ENCODE measurements at regions not wholly inside any gene's neighbourhood (a gene's known extent, or its start where the extent isn't known, plus 50 kb on each side); places are given as distances from the start of the nearest gene placed in this dataset.

DNA sequence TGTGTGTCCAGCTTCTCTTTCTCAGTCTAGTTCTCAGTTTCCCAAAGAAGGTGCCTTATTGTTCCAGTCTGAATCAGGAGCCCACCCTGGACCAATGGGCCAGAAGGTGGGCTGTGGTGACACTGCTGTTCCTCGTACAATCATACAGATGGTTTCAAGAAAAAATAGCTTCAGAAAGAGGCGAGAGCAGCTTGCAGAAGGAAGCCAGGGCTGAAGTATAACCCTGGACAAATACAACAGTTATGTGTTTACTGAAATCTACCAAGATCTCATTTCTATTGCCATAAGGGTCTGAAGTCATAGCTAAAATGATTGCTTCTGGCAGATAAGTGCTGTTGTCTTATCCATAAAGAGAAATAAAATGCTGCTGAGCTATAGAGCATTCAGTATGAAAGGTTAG is 75.4 kb downstream of the PFDN4 start:
- TF ChIP-seq, protein P1, sequence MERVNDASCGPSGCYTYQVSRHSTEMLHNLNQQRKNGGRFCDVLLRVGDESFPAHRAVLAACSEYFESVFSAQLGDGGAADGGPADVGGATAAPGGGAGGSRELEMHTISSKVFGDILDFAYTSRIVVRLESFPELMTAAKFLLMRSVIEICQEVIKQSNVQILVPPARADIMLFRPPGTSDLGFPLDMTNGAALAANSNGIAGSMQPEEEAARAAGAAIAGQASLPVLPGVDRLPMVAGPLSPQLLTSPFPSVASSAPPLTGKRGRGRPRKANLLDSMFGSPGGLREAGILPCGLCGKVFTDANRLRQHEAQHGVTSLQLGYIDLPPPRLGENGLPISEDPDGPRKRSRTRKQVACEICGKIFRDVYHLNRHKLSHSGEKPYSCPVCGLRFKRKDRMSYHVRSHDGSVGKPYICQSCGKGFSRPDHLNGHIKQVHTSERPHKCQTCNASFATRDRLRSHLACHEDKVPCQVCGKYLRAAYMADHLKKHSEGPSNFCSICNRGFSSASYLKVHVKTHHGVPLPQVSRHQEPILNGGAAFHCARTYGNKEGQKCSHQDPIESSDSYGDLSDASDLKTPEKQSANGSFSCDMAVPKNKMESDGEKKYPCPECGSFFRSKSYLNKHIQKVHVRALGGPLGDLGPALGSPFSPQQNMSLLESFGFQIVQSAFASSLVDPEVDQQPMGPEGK (CRISPR knock-in tag; IDR thresholded peaks at IDR 0.05; ENCODE audit: borderline replicate concordance) = no peak
- no peak for TF ChIP-seq ZFP3 (CRISPR knock-in tag; IDR thresholded peaks at IDR 0.05)
- TF ChIP-seq, protein P2, sequence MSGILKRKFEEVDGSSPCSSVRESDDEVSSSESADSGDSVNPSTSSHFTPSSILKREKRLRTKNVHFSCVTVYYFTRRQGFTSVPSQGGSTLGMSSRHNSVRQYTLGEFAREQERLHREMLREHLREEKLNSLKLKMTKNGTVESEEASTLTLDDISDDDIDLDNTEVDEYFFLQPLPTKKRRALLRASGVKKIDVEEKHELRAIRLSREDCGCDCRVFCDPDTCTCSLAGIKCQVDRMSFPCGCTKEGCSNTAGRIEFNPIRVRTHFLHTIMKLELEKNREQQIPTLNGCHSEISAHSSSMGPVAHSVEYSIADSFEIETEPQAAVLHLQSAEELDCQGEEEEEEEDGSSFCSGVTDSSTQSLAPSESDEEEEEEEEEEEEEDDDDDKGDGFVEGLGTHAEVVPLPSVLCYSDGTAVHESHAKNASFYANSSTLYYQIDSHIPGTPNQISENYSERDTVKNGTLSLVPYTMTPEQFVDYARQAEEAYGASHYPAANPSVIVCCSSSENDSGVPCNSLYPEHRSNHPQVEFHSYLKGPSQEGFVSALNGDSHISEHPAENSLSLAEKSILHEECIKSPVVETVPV (CRISPR knock-in tag; IDR thresholded peaks at IDR 0.05) = no peak
- no peak for TF ChIP-seq ESRRG (CRISPR knock-in tag; IDR thresholded peaks at IDR 0.05)
- TF ChIP-seq, protein P3, sequence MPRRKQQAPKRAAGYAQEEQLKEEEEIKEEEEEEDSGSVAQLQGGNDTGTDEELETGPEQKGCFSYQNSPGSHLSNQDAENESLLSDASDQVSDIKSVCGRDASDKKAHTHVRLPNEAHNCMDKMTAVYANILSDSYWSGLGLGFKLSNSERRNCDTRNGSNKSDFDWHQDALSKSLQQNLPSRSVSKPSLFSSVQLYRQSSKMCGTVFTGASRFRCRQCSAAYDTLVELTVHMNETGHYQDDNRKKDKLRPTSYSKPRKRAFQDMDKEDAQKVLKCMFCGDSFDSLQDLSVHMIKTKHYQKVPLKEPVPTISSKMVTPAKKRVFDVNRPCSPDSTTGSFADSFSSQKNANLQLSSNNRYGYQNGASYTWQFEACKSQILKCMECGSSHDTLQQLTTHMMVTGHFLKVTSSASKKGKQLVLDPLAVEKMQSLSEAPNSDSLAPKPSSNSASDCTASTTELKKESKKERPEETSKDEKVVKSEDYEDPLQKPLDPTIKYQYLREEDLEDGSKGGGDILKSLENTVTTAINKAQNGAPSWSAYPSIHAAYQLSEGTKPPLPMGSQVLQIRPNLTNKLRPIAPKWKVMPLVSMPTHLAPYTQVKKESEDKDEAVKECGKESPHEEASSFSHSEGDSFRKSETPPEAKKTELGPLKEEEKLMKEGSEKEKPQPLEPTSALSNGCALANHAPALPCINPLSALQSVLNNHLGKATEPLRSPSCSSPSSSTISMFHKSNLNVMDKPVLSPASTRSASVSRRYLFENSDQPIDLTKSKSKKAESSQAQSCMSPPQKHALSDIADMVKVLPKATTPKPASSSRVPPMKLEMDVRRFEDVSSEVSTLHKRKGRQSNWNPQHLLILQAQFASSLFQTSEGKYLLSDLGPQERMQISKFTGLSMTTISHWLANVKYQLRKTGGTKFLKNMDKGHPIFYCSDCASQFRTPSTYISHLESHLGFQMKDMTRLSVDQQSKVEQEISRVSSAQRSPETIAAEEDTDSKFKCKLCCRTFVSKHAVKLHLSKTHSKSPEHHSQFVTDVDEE (CRISPR knock-in tag; IDR thresholded peaks at IDR 0.05) = no peak
- no peak for TF ChIP-seq TCF4 (CRISPR knock-in tag; IDR thresholded peaks at IDR 0.05; ENCODE audit: borderline replicate concordance)
- TF ChIP-seq ZNF565 (CRISPR knock-in tag; conservative IDR thresholded peaks at IDR 0.05; ENCODE audit: low read depth) = no peak
